ENCODE measurements at regions not wholly inside any gene's neighbourhood (a gene's known extent, or its start where the extent isn't known, plus 50 kb on each side); places are given as distances from the start of the nearest gene placed in this dataset.
"Not testable (repeated sequence)": the region's sequence is repeated elsewhere in the genome, so short reads cannot be mapped to it uniquely, and the experiment has no call there.

- no peak for DNase-seq (ENCODE audit: low spot score)
These were observed 258.1 kb downstream of the PCNX1 start for GRCh38 chr14:71165121-71166031.

GRCh38 chr14:71166180-71166837 lies 259.1 kb downstream of the PCNX1 start:
- DNase-seq (ENCODE audit: low spot score): no peak

DNA sequence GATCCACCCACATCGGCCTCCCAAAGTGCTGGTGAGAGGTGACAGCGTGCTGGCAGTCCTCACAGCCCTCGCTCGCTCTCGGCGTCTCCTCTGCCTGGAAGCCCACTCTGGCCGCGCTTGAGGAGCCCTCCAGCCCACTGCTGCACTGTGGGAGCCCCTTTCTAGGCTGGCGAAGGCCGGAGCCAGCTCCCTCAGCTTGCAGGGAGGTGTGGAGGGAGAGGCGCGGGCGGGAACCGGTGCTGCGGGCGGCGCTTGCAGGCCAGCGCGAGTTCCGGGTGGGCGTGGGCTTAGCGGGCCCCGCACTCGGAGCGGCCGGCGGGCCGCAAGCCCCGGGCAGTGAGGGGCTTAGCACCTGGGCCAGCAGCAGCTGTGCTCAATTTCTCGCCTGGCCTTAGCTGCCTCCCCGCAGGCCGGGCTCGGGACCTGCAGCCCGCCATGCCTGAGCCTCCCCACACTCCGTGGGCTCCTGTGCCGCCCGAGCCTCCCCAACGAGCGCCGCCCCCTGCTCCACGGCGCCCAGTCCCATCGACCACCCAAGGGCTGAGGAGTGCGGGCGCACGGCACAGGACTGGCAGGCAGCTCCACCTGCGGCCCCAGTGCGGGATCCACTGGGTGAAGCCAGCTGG lies 260.2 kb downstream of the PCNX1 start:
- DNase-seq (ENCODE audit: low spot score): not testable (repeated sequence)

DNA sequence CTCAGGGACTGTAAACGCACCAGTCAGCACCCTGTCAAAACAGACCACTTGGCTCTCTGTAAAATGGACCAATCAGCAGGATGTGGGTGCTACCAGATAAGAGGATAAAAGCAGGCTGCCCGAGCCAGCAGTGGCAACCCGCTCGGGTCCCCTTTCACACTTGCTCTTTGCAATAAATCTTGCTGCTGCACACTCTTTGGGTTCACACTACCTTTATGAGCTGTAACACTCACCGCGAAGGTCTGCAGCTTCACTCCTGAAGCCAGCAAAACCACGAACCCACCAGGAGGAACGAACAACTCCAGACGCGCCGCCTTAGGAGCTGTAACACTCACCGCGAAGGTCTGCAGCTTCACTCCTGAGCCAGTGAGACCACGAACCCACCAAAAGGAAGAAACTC lies 260.9 kb downstream of the PCNX1 start:
- DNase-seq (ENCODE audit: low spot score): not testable (repeated sequence)

DNA sequence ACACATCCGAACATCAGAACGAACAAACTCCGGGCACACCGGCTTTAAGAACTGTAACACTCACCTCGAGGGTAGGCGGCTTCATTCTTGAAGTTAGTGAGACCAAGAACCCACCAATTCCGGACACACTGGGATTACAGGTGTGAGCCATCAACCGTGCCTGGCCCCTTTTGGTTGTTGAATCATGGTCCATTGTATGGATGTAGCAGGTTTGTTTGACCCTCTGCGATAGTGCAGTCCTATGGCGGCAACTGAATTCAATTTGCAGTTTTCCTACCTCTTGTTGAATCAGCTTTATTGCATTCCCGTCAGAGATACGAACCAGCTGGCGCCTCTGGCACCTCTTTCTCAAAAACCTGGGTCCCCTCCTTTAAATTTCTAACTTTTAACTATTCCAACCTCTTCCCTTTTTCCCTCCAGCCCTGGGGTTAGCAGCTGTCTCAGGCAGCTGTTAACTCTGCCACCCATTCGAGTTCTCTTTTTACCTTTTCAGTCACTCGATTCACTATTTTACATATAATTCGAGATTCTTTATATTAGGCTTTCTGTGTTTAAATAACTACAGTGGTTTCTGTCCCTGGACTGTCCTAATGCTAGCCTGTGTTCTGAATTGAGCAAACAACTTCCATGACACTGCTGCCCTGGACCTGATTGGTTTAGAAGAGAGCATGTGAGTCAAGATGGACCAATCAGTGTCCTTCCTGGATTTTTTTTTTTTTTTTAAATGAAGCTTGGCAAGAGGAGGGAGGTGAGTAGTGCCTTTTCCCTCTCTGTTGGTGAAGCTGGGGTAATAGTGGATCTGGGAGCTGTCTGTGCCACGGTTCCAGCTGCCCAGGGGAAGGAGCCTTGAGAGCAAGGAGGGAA lies 261.5 kb downstream of the PCNX1 start:
- no peak for DNase-seq (ENCODE audit: low spot score)

- DNase-seq (ENCODE audit: low spot score): no peak
These were observed 262.6 kb downstream of the PCNX1 start for GRCh38 chr14:71169861-71170260.

DNA sequence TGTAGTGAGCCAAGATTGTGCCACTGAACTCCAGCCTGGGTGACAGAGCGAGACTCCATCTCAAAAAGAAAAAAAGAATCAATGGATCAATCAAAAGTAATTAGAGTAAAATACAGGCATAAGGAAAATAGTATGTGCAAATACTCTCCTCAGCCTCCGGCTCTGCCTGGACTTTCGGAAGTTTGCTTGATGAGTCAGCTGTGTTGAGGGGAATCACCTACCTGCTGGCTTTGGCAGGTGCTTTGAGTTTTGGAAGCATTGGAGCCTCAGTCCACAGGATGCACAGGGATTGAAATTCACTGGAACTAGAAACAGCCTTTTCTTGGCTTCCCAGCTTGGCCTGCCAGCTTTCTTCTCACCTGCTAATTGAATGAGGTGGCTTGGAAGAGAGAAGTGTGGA lies 268.2 kb downstream of the PCNX1 start:
- no peak for DNase-seq (ENCODE audit: low spot score)

- DNase-seq (ENCODE audit: low spot score): no peak
These were observed 271.8 kb downstream of the PCNX1 start for GRCh38 chr14:71179066-71179465.

DNA sequence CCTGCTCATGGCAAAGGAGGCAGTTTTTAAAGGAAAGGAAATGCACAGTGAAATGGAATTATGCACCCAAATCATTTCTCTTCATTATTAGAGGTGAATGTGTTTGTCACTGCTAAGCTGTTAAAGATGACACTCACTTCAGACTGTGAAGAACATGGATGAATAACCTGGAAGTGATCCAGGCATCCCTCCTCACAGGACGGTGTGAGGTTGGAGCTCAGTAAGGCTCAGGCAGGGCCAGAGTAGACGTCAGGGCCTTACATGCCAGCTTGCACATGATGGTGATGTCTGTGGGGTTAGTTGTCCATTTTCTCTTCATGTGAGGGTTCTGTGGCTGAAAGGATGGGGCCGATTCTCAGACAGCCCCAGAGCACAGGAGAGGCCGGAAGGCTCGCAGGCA lies 273.1 kb downstream of the PCNX1 start:
- DNase-seq (ENCODE audit: low spot score): no peak

DNA sequence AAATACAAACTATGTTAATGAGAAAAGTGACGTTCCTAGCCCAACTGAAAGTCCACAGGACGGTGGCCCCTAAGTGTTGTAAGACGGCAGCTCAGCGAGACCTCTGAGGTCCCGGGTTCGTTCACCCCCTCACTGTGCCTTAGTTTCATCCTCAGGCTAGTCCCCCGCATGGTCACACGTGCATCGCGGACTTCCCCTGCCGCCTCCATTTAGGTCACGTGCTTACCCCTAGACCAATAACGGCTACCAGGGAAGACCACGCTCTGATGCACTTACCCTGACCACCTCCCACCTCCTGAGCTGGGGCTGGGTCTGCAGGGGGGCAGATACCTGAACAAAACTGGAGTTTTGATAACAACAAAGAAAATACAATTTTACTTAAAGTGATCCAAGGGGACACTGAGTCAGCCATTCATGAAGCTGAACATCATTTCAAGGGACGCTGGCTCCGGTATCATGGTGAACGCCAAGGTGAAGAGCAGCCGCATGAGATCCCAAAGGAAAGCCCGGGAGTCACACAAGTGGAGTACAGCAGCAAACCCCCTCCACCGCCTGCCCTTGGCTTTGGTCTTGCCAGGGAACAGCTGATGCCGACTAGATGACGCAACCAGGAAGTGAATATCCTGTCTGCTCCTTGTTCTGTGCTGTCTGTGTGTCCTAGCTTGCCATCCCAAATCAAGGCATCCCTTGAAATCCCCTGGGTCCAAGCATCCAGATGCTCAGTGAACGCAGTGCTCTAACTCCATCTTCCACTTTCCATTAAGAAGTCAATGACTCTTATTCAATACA lies 274.1 kb downstream of the PCNX1 start:
- no peak for DNase-seq (ENCODE audit: low spot score)

GRCh38 chr14:71183876-71184689 lies 276.8 kb downstream of the PCNX1 start:
- DNase-seq (ENCODE audit: low spot score): no peak

- DNase-seq (ENCODE audit: low spot score): no peak
These were observed 278.4 kb downstream of the PCNX1 start for GRCh38 chr14:71185637-71186036.

- DNase-seq (ENCODE audit: low spot score): no peak
These were observed 280.5 kb downstream of the PCNX1 start for GRCh38 chr14:71187633-71188356.

DNA sequence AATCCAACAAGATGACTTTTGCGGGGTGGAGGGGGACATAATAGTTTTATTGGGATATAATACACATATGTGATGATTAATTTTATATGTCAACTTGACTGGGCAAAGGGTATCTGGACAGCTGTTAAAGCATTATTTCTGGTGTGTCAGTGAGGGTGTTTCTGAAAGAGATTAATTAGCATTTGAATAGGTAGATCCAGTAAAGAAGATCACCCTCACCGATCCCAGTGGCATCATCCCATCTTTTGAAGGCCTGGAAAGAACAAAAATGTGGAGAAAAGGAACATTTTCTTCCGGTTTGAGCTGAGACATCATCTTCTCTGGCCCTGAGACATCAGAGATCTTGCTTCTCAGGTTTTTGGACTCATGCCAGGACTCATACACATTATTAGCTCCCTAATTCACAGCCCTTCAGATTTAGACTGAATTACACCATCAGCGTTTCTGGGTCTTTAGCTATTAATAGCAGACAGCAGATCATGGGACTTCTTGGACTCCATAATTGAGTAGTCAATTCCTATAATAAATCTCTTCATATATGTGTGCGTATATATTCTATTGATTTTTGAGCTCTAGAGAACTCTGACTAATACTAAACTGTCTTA lies 283.6 kb downstream of the PCNX1 start:
- DNase-seq (ENCODE audit: low spot score): no peak

DNA sequence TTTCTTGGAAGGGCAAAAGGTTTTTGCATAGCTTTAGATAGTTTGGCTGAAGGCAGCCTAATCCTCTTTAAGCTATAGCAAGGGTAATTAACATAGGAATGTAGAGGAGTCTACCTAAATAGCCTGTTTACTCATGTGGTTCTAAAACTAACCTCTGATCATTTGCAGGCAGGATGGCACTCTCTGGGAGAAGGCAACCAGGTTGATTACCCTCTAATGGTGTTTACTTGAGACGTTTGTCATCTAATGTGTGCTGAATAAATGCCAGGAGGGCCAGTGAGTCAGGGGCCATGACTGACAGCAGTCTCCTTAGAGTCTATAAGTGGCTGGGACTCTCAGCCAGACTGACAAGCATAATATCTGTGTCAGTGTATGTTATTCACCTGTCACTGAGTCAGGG lies 286.4 kb downstream of the PCNX1 start:
- no peak for DNase-seq (ENCODE audit: low spot score)

- DNase-seq (ENCODE audit: low spot score): no peak
These were observed 287.0 kb downstream of the PCNX1 start for GRCh38 chr14:71194251-71194650.

DNA sequence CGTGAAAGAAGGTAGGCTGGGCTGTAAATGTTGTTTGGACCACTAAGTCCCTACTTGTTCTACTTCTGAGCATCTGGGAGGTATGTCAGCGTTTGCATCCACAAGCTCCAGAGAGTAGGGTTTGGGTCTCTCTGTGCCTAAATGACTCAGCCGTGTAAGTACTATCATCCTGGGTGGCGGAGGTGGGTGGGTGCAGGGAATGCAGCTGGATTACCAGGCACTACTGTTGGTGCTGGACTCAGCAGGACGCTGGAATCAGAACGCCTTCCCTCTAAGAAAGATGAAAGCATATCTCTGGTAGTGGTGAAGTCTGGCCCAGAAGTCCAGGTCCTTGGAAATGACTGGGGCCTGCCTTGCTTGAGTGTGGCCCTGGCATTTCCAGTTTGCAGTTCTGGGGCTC lies 289.7 kb downstream of the PCNX1 start:
- DNase-seq (ENCODE audit: low spot score): no peak

- DNase-seq (ENCODE audit: low spot score): no peak
These were observed 291.4 kb downstream of the PCNX1 start for GRCh38 chr14:71198687-71199086.
